CD14-positive monocyte (primary cell): ENCODE measurements at regions not wholly inside any gene's neighbourhood (a gene's known extent, or its start where the extent isn't known, plus 50 kb on each side); places are given as distances from the start of the nearest gene placed in this dataset.
"Not testable (repeated sequence)": the region's sequence is repeated elsewhere in the genome, so short reads cannot be mapped to it uniquely, and the experiment has no call there.

ENCODE experiments used
- DNase-seq, 3 donors: peaks; one replicate each; pipeline ENCODE4 v3.0.0-alpha.2; 2011 to 2022
- H2AFZ ChIP-seq: 2 replicates; pipeline ENCODE4 v1.6.0; 2012; ENCODE audit warnings: mild to moderate bottlenecking, low read depth, low read length, inconsistent platforms; ENCODE audit not compliant: insufficient read depth, poor library complexity, severe bottlenecking
- H3K27ac ChIP-seq, 2 donors: 1 replicate in 1 of 2; 2 replicates in 1 of 2; pipeline ENCODE4 v1.5.1; 2012 to 2013; ENCODE audit warnings: low read length in 2 of 2, control low read depth in 1 of 2, inconsistent platforms in 1 of 2, low read depth in 1 of 2, mild to moderate bottlenecking in 1 of 2
- H3K27me3 ChIP-seq, 2 donors: one replicate each; pipeline versions ENCODE4 v1.6.0 to v1.6.1; 2011 to 2013; ENCODE audit warnings: low read length in 2 of 2; ENCODE audit not compliant: control insufficient read depth in 2 of 2, insufficient read depth in 2 of 2
- H3K36me3 ChIP-seq, 2 donors: replicated peaks in 1 of 2; 1 replicate in 1 of 2; 2 replicates in 1 of 2; pipeline versions ENCODE4 v1.5.1 to v1.6.1; 2012 to 2013; ENCODE audit warnings: low read length in 2 of 2, control low read depth in 1 of 2, inconsistent platforms in 1 of 2, mild to moderate bottlenecking in 1 of 2; ENCODE audit not compliant: insufficient read depth in 2 of 2, control insufficient read depth in 1 of 2
- H3K4me1 ChIP-seq, 2 donors: 1 replicate in 1 of 2; 2 replicates in 1 of 2; pipeline versions ENCODE4 v1.5.1 to v1.6.1; 2012 to 2013; ENCODE audit warnings: low read length in 2 of 2, control low read depth in 1 of 2, inconsistent platforms in 1 of 2, mild to moderate bottlenecking in 1 of 2, moderate library complexity in 1 of 2; ENCODE audit not compliant: insufficient read depth in 2 of 2, control insufficient read depth in 1 of 2
- H3K4me2 ChIP-seq: replicated peaks from 2 replicates; pipeline ENCODE3; 2012; ENCODE audit warnings: low read length, moderate library complexity, mild to moderate bottlenecking; ENCODE audit not compliant: poor library complexity, severe bottlenecking; ENCODE audit errors: extremely low read depth
- H3K4me3 ChIP-seq, 3 experiments: fragments of 200-600 bp in 1 of 3; sonication (generic) in 1 of 3; replicated peaks in 1 of 3; 1 replicate in 2 of 3; 2 replicates in 1 of 3; pipeline ENCODE4 v1.5.1; 2011 to 2013; ENCODE audit warnings: low read length in 3 of 3, mild to moderate bottlenecking in 3 of 3, control low read depth in 2 of 3, low read depth in 2 of 3, inconsistent platforms in 1 of 3, moderate library complexity in 1 of 3
- H3K79me2 ChIP-seq: 2 replicates; pipeline ENCODE4 v1.6.0; 2012; ENCODE audit warnings: mild to moderate bottlenecking, control low read depth, inconsistent platforms, low read length, moderate library complexity; ENCODE audit not compliant: insufficient read depth
- H3K9ac ChIP-seq: 2 replicates; pipeline ENCODE4 v1.6.0; 2017; ENCODE audit warnings: low read length, mild to moderate bottlenecking; ENCODE audit not compliant: insufficient read depth, poor library complexity, severe bottlenecking
- H3K9me3 ChIP-seq, 2 donors: replicated peaks in 1 of 2; 1 replicate in 1 of 2; 2 replicates in 1 of 2; pipeline versions ENCODE4 v1.5.1 to v1.6.1; 2012 to 2013; ENCODE audit warnings: low read length in 2 of 2, control low read depth in 1 of 2; ENCODE audit not compliant: control insufficient read depth in 1 of 2, insufficient read depth in 1 of 2
- H4K20me1 ChIP-seq: 2 replicates; pipeline ENCODE4 v1.6.0; 2012; ENCODE audit warnings: mild to moderate bottlenecking, low read length, control low read depth, moderate library complexity; ENCODE audit not compliant: insufficient read depth
- H3K27ac Mint-ChIP-seq, 7 donors: one replicate each; pipeline ENCODE4 v1.8.0; 2020; ENCODE audit warnings: mild to moderate bottlenecking in 7 of 7, mixed read lengths in 7 of 7, moderate library complexity in 6 of 7, inconsistent platforms in 2 of 7
- H3K27me3 Mint-ChIP-seq, 3 donors: one replicate each; pipeline ENCODE4 v1.8.0; 2021 to 2022; ENCODE audit warnings: low read depth in 3 of 3, mild to moderate bottlenecking in 3 of 3, mixed read lengths in 3 of 3, moderate library complexity in 3 of 3, inconsistent platforms in 1 of 3
- H3K36me3 Mint-ChIP-seq, 2 donors: one replicate each; pipeline ENCODE4 v1.8.0; 2020; ENCODE audit warnings: mixed read lengths in 2 of 2, inconsistent platforms in 1 of 2, mild to moderate bottlenecking in 1 of 2
- H3K4me1 Mint-ChIP-seq: one replicate; pipeline ENCODE4 v1.8.0; 2020; ENCODE audit warnings: mild to moderate bottlenecking, mixed read lengths
- H3K4me3 Mint-ChIP-seq, 2 donors: one replicate each; pipeline ENCODE4 v1.8.0; 2020; ENCODE audit warnings: mild to moderate bottlenecking in 2 of 2, mixed read lengths in 2 of 2, moderate library complexity in 1 of 2
- H3K9me3 Mint-ChIP-seq, 7 donors: one replicate each; pipeline ENCODE4 v1.8.0; 2020 to 2022; ENCODE audit warnings: mixed read lengths in 7 of 7, mild to moderate bottlenecking in 6 of 7, moderate library complexity in 6 of 7, inconsistent platforms in 2 of 7
- WGBS: methylation state at CpG from one replicate; pipeline ENCODE4 v1.1.5; 2013; ENCODE audit warnings: missing lambda C conversion rate; ENCODE audit not compliant: insufficient coverage; 5-methylcytosine and 5-hydroxymethylcytosine counted together
- intact Hi-C, 2 donors: fragments of 100-400 bp; cut with micrococcal nuclease; formaldehyde crosslinking; loops; one replicate each; pipeline versions ENCODE4 v1.15.0 to v1.15.1; 2023
- TF ChIP-seq, protein P1 (sequence below): fragments of 200-600 bp; IDR thresholded peaks from one replicate; pipeline ENCODE4 v1.8.0; 2022; ENCODE audit warnings: antibody characterized with exemption, mild to moderate bottlenecking

DNA sequence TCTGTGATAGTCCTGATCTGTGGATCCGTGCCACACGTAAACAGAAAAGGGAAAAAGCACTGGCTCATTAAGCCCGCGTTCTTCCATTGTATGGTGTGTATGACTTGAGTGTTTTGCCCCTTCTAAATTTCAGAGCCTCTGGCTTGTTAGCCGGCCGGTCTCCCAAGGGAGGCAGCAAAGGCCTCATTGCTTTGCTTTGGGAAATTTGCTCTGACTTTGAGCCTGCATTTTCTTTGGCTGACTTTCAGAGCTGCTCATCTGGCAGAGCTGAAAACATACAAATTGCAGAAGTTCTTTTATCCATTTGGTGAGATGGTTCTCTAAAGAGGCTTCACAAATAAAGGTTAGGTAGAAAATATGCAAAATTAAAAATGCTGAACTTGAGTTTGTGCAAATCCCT, 123.0 kb downstream of the UTRN start:
- Mint-ChIP-seq H3K36me3 (peaks cover 25 to 27% of the 10 kb centered on the region in 2 donors), H3K4me3 (no peak overlapping the region), H3K27ac (no peak overlapping the region)

GRCh38 chr6:144410059-144410458, 124.9 kb downstream of the UTRN start:
- H3K4me3 Mint-ChIP-seq, result no peak overlapping the region
- H3K79me2 ChIP-seq, result peaks cover 91% of the 10 kb centered on the region
- peaks cover 0 to 3% (median 0%) of the 10 kb centered on the region in 7 donors for H3K9me3 Mint-ChIP-seq
- no peaks in the 10 kb centered on the region for H3K4me1 ChIP-seq
- no peak overlapping the region for H2AFZ ChIP-seq
- H3K9me3 ChIP-seq, result no peaks in the 10 kb centered on the region
- no peak overlapping the region for H3K9ac ChIP-seq
- no peaks in the 10 kb centered on the region for H3K27me3 ChIP-seq
- peaks cover 7% of the 10 kb centered on the region for H3K4me1 Mint-ChIP-seq
- TF ChIP-seq, protein P1, sequence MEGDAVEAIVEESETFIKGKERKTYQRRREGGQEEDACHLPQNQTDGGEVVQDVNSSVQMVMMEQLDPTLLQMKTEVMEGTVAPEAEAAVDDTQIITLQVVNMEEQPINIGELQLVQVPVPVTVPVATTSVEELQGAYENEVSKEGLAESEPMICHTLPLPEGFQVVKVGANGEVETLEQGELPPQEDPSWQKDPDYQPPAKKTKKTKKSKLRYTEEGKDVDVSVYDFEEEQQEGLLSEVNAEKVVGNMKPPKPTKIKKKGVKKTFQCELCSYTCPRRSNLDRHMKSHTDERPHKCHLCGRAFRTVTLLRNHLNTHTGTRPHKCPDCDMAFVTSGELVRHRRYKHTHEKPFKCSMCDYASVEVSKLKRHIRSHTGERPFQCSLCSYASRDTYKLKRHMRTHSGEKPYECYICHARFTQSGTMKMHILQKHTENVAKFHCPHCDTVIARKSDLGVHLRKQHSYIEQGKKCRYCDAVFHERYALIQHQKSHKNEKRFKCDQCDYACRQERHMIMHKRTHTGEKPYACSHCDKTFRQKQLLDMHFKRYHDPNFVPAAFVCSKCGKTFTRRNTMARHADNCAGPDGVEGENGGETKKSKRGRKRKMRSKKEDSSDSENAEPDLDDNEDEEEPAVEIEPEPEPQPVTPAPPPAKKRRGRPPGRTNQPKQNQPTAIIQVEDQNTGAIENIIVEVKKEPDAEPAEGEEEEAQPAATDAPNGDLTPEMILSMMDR, result no peak
- H3K27ac ChIP-seq, result no peak overlapping the region
- DNase-seq, result no peak
- peaks cover 0 to 7% of the 10 kb centered on the region in 2 donors for H3K36me3 ChIP-seq
- no peak overlapping the region for H3K4me3 ChIP-seq
- peaks cover 13 to 17% of the 10 kb centered on the region in 2 donors for H3K36me3 Mint-ChIP-seq
- H3K27ac Mint-ChIP-seq, result no peak overlapping the region
- H3K27me3 Mint-ChIP-seq, result no peaks in the 10 kb centered on the region
- intact Hi-C loops, result no loop called here
- H3K4me2 ChIP-seq, result no peak overlapping the region
- peaks cover 90% of the 10 kb centered on the region for H4K20me1 ChIP-seq

More for the DNA sequence above, 123.0 kb downstream of the UTRN start:
- 96% methylated on average over 4 of the region's 6 CpGs for WGBS
- Histone ChIP-seq H3K27me3 (no peaks in the 10 kb centered on the region), H3K79me2 (peaks cover 95% of the 10 kb centered on the region), H3K4me3 (no peak overlapping the region), H3K36me3 (peaks cover 0 to 23% of the 10 kb centered on the region in 2 donors), H3K4me2 (no peak overlapping the region), H4K20me1 (peaks cover 94% of the 10 kb centered on the region), H3K4me1 (no peaks in the 10 kb centered on the region), H3K9me3 (no peaks in the 10 kb centered on the region), H3K27ac (no peak overlapping the region), H3K9ac (no peak overlapping the region), H2AFZ (no peak overlapping the region)
- H3K4me1 Mint-ChIP-seq, result peaks cover 7% of the 10 kb centered on the region
- TF ChIP-seq, protein P1, result no peak
- no peaks in the 10 kb centered on the region for H3K27me3 Mint-ChIP-seq
- DNase-seq, result no peak
- intact Hi-C loops, result loop anchor here in 1 of 2 donors (10.0 kb wide), 1 partner anchor 123 kb away; the partner anchor contains the start of gene UTRN
- H3K9me3 Mint-ChIP-seq, result peaks cover 0 to 3% (median 0%) of the 10 kb centered on the region in 7 donors

GRCh38 chr6:144410574-144410973, 125.4 kb downstream of the UTRN start:
- H3K27ac ChIP-seq, intact Hi-C loops: not testable (repeated sequence)
- H3K36me3 Mint-ChIP-seq, result peaks cover 11 to 12% of the 10 kb centered on the region in 2 donors

More at GRCh38 chr6:144410574-144410973, 125.4 kb downstream of the UTRN start:
- H3K9me3 ChIP-seq, H3K9ac ChIP-seq, H3K27me3 ChIP-seq, H3K4me1 ChIP-seq, H3K27me3 Mint-ChIP-seq, H3K9me3 Mint-ChIP-seq, H3K27ac Mint-ChIP-seq, H3K4me3 Mint-ChIP-seq, H2AFZ ChIP-seq, H3K4me2 ChIP-seq, H3K4me1 Mint-ChIP-seq, H3K36me3 ChIP-seq, H3K4me3 ChIP-seq, DNase-seq: not testable (repeated sequence)
- no CpG with 5 or more reads among the region's 2 CpGs for WGBS
- peaks cover 91% of the 10 kb centered on the region for H3K79me2 ChIP-seq
- H4K20me1 ChIP-seq, result peaks cover 90% of the 10 kb centered on the region
